GM20431 (cell line): ENCODE measurements at regions not wholly inside any gene's neighbourhood (a gene's known extent, or its start where the extent isn't known, plus 50 kb on each side); places are given as distances from the start of the nearest gene placed in this dataset.

Experiments
- in situ Hi-C: fragments of 300-500 bp; cut with MseI, MboI; formaldehyde crosslinking; loops from one replicate; pipeline ENCODE4 v1.15.0; 2020; ENCODE audit warnings: low sequenced_read_pairs; ENCODE audit not compliant: unreplicated experiment

DNA sequence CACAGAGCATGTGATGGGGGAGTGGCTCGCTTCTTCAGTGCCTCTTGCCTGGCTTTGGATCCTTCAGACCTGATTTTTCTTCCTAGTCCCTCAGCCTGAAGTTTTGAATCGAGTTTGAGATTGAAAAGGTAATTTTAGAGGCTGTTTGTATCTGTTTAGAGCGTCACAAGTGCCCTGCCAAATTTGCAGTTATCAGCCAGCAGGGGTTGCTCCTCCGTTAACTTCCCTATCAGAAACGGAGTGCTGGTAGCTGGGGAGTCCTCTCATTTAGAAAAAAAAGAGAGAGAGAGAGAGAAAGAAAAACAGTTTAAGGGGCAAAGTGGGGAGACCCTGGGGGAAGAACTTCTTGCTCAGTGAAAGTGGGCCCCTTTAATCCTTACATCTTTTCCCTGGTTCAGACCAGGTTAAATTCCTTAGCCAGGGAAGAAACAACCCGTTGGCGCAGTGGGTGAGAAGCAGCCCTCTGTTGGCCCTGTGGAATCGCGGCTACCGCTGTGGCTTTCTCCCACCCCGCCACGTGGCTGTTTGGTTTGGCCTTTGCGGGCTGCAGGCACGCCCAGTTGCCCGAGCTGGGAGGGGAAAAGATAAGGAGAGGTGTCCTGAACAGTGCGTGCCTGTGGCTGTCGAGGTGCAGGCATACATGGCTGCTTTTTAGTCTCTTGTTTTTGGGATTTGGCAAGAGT, 576.7 kb upstream of the ACO1 start:
- in situ Hi-C loops, result loop anchor here (25.0 kb wide), 1 partner anchor 95 kb away; no protein-coding TSS in a partner anchor

DNA sequence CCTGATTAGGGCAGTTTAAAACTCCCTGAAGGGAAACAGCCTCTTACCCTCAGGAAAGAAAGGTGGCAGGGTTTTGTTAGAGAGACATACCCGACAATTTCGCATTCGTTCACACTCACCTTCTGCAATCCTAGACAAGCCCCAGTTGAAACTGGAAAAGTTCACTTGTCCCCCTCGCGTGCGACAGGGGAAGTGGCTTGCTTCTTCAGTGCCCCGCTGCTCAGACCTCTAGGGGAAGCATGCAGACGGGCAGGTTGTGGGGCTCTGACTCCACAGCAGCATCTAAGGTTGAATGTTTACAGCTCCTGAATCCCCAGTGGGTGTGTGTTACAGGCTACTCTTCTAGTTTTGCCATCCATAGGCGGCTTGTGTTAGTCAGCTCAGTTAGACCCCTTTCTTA, 575.7 kb upstream of the ACO1 start:
- in situ Hi-C loops, result loop anchor here (25.0 kb wide), 1 partner anchor 96 kb away; no protein-coding TSS in a partner anchor

DNA sequence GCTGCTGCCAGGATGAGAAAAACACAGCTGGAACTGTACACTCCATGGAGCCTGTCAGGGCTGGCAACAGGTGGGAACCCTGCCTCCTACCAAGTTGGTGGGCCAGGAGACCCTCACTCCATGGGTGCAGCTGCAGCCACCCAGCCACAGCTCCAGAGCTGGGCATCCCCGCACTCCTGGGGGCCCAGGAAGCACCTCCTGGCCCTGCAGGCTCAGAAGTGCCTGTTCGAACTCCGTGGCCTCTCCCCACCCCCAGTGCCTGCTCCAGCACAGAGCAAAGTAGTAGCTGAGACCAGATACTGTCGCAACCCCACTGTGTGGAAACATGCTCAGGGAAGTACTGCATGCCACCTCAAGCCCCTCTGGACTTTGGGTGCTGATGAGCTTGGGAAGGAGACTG, 564.0 kb upstream of the ACO1 start:
- in situ Hi-C loops, result loop anchor here (25.0 kb wide), 1 partner anchor 108 kb away; no protein-coding TSS in a partner anchor

DNA sequence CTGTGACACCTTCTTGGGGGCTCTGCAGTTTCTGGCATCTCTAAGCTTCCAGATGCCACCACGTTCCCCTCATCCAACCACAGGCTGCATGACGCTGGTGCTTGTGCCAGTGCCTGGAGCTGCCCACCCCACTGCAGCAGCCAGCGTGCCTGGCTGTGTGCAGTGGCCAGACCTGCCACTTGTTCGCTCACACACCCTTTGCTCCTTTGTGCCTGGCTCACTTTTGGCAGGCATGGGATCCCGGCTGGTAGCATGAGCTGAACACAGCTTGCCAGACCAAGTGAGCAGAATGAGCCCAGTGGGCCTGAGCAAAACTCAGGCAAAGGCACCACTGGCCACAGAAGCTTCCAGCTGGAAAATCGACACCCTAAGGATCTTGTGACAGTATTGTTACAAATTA, 562.9 kb upstream of the ACO1 start:
- in situ Hi-C loops, result loop anchor here (25.0 kb wide), 1 partner anchor 109 kb away; no protein-coding TSS in a partner anchor

DNA sequence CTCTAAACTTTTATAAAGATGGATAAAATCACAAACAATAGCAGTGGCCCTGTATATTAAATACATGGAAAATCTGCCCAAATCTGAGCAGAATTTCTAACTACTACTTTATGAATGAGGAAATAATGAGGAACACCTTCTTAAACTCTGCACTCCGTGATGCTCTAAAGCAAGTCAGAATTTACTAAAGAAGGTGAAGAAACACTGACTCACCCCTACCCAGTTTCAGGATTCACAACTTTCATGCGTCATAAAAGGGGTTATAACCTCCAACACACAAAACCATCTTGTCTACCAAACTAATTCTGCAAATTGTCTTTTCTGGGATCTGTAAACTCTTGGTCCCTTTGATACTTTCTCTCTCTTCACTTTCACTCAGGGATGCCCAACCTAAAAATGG, 561.1 kb upstream of the ACO1 start:
- in situ Hi-C loops, result loop anchor here (25.0 kb wide), 1 partner anchor 111 kb away; no protein-coding TSS in a partner anchor

DNA sequence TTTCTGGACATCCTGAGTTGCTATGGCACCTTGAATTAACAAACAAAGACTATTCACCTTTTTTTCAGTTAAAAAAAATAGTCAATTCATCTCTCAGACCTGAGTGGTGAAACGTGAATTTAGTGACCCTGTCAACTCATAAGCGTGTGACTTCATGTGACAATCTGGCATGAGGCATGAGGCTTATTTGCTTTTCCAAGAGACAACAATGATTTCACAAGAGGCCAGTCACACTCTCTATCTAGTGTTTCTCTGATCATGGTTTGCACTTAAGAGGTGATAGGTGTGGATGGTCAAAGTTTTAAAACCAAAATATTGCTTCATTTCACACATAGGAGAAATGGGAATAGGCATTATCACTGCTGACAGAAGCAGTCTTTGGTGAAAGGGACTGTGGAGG, 559.6 kb upstream of the ACO1 start:
- in situ Hi-C loops, result loop anchor here (25.0 kb wide), 1 partner anchor 113 kb away; no protein-coding TSS in a partner anchor

DNA sequence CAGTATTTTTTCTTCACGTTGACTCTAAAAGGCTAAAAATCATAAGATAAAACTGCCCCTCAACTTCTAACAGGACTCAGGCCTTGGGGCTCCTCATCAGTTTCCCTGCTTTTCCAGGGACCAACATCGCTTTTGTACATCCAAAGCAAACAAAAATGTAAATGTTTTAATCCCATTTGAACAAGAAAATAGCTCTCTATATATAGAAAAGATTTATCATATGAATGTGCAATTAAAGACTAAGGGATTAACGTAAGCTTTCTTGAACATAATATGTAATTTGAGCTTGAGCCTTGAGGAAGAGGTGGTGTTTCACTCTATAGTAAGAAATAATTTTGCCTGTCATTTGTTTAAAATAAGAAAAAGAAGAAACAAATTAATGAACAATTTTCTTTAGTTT, 547.2 kb upstream of the ACO1 start:
- in situ Hi-C loops, result no loop called here

DNA sequence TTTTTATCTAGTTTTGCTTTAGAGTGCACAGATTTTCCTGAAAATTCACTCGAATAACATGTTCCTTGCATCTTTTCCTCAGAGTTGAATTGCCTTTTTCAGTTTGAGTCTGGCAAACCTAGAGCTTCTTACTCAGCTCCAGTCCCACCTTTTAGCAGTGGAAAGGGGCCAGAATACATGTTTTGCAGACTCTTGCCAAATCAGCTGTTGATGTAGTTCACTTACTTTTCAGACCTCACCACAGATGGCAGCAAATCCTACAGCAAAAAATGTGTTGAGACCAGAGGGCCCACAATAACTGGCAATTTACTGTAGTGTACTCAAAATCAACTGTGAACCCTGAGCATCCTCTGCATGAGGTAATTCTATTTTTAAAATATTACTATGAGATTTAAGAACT, 545.2 kb upstream of the ACO1 start:
- in situ Hi-C loops, result no loop called here

DNA sequence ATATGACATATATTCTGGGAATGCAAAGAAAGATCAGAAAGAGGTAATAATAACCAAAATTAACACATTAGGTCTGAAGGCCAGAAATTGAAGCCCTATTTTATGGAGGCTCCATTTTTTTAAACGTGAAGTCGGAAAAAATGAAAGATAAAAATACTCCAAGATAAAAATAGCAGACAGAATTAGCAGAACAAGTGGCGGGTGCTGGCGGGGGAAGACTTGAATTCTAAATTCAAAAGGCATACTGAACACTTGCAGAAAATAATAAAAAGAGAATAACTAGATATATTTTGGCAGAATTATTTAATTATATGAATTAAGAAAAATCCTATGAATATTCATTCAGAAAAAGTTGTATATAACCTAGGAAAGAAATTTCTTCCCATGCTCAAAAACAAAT, 543.7 kb upstream of the ACO1 start:
- in situ Hi-C loops, result no loop called here

DNA sequence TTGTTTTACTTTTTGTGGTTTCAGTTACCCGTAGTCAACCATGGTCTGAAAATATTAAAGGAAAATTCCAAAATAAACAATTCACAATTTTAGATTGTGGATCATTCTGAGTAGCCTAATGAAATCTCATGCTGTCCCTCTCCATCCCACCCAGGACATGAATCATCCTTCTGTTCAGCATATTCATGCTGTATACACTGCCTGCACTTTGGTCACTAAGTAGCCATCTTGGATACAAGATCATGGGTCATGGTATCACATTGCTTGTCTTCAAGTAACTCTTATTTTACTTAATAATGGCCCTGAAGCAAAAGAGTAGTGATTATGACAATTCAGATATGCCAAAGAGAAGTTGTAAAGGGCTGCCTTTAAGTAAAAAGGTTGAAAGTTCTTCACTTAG, 536.5 kb upstream of the ACO1 start:
- in situ Hi-C loops, result no loop called here

DNA sequence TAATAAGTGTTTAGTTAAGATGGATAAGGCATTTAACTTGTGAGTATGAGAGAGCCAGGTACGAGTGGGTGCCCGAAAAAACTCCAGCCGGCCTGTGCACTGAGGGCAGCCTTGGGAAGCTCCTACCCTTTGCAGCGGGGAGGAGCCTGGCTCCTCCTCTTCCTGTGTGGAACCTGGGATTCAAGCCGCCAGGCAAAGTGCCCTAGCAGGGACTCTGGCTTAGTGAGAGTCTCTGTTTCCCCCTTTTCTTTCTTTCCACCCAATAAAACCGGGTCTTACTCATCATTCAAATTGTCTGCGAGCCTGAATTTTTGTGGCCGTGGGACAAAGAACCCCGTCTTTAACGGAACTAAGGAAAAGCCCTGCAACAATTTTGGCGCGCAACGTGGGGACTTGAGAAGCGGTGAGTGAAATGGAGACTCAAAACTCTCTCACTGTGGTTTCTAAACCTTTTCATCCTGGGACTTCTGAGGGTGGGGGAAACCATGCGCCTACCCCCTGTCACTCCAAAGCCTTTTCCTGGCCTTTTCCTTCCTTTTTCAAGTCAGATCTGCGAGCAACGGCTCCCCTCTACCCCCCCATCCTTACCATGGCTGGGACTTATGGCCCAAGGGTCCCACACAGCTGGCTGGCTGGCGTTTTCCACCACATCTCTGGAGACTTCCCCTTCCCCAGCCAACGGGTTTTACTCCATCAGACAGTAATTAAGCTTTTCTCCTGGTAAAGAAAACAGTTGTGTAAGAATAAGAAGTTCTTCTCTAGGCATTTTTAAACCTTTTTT, 535.7 kb upstream of the ACO1 start:
- in situ Hi-C loops, result no loop called here

DNA sequence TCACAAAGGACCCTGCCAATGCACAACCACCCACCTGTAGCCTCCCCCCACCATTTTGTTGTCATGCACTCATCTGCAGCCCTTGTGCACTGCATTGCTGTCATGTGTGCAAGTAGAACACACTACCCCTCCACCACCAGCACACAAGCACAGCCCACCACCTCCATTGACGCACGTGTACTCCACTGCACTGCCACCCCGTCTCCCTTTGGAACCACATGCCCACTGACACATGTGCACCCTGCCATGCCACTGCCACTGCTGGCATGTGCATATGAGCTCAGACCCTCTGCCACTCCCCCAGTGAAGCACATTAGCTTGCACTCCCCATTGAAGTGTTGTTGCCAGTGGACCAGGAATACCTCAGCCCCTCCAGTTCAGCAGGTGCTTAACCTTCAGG, 530.3 kb upstream of the ACO1 start:
- in situ Hi-C loops, result no loop called here

DNA sequence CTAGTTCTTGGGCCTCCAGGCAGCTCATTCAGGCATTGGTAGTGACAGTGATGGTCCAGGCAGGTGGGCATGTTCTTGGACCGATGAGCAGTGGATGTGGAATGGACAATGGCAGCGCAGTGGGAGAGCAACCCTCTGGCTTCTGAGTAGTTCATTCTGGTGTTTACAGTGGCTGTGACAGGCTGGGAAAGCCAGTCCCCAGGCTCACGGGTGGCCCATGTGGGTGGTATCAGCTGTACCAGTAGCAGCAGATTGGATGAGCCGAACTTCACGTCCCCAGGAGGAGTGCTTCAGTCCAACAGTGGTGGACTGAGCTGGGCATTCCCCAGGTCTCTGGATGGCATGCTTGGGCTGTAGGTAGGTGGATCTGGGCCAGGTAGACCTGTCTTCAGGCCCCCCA, 515.6 kb upstream of the ACO1 start:
- in situ Hi-C loops, result no loop called here

DNA sequence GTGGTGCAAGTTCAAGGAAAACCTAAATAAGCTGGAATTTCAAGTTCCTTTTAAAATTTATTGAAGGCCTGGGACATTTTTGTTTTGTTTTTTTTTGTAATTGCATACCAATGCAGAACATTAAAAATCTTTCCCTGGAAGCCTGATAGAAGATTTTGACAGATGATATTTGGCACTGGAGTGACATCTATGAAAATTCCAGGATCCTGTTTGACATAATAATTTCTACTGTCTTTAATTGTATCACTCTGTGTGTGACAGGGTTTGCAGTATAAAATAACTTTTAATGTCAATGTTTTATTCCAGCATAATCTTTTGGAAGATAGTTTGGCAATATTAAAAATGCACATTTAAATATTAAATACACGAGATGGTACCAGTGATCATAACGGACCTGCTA, 514.2 kb upstream of the ACO1 start:
- in situ Hi-C loops, result no loop called here

DNA sequence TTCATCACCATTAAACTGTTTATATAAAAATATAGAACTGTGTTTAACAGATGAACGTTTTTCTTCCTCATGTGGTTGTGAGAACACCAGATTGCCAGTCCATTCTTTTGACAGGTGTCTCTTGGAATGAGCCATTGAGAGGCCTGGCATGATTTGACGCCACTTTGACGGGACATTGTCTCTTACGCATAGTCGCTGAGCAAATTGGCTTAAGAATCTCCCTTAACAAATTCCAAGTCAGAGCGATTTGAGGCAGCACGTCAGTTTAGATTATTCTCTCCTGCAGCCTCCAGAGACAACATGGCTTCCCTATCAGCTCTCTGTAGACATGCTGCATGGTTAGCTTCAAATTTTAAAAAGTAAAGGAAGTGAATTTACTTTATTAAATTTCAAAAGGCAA, 510.7 kb upstream of the ACO1 start:
- in situ Hi-C loops, result no loop called here

DNA sequence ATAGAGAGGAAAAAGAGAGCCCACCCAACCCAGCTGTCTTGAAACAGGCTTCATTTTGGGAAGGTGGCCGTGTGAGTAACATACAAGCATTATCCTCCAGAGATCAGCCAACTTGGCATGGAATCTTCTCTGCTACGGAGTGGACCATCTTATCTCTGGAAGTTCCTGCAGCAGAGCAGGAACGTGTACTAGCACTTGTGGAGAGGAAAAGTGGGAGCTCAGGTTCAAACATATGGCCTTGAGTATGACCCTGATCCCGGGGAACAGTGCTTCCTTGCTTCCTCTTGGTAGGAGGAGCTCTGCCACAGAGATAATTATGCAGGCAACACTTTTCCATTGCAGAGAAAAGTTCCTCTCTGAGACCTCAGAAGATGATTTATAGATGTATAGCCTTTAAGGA, 490.4 kb upstream of the ACO1 start:
- in situ Hi-C loops, result no loop called here

DNA sequence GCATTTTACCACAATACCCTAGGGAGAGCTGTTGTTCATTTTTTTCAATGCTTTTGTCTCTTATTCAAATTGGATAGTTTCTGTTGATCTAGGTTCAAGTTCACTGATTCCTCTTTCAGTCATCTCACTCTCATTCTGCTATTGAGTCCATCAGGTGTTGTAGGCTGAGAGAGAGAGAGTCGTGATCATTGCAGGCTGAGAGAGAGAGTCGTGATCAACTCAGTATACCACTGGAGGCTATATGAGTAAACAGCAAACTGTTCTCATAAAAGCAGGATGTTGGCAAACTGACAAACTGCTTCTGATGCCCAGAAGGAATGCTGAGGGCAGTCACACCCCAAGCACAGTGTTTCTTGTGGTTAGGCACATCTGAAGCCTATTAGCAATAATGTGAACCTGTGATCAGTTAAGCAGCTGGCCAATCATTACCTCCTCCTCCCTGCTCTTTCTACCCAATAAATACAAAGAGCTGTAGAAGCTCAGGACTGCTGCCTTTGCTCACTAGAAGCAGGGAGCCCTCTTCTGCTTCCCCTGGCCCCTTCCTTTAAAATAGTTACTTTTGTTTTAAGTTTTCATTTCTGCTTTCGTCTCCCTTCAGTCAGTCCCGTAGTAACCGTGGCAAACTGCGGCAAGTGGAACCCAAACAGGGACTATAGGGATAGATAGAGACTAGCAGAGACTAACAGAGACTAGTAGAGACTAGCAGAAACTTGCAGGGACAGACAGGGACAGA, 476.1 kb upstream of the ACO1 start:
- in situ Hi-C loops, result no loop called here

DNA sequence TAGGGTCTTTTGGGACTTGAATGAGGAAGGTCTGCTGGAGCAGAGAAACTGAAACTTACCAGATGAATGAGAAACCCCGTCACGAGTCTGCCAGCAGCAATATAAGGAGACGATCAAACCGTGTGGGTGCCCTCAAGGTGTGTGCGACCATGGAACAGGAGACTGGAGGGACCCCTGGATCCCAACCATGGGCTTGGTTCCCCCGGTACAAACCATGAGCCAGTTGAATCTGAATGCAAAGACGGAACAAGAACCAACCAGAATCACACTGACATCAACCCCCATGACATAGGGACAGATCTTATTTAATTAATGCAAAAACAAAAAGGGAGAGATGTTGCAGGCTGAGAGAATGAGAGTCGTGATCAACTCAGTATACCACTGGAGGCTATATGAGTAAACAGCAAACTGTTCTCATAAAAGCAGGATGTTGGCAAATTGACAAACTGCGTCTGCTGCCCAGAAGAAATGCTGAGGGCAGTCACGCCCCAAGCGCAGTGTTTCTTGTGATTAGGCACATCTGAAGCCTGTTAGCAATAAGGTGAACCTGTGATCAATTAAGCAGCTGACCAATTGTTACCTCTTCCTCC, 475.5 kb upstream of the ACO1 start:
- in situ Hi-C loops, result no loop called here

DNA sequence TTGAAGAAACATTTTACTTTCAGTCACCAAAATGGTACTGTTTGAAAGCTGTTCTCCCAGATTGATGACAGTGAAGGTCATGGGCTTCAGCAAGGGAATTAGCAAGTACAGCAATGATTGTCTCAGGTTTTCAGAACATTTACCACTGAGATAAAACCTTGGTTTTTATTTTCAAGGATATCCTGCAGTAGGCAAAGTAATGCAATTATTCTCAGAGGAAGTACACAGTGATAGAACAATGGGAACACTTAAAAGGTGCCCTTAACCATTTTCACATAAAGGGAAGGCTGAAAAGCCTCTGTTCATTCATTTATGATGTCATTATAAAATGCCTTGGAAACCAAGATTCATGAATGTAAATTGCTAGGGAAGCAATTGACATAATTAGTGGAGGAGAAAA, 471.8 kb upstream of the ACO1 start:
- in situ Hi-C loops, result no loop called here

DNA sequence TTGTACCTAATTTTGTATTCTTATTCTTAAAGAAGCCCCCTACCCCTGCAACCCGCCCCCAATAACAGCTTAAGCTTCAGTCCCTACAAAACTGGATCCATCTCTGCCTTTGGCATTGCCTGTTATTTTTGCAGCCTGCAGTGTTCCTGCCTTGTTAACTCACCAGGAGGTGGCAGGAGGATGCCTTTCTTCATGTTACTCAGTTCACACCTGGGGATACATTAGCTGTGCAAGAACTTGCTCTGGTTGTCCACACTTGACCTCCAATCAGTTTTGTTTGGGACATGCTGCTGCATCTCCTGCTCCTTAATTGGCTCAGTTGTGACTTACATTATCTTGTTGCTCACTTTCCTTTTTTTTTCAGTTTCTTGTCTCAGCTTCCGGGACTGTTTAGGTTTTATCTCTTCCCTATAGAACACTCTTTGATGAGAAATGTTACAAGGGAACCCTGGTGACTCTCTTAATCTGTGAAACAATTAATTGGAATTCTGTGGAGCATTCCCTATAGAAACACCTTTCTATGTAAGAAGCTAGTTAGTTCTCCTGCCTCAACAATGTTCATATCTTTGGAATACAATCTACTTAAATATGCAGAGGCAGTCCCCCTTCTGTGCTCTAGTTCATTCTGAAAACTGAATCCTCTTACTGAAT, 467.7 kb upstream of the ACO1 start:
- in situ Hi-C loops, result no loop called here
